Ramos (cell line): ENCODE measurements at regions not wholly inside any gene's neighbourhood (a gene's known extent, or its start where the extent isn't known, plus 50 kb on each side); places are given as distances from the start of the nearest gene placed in this dataset.
"Not testable (repeated sequence)": the region's sequence is repeated elsewhere in the genome, so short reads cannot be mapped to it uniquely, and the experiment has no call there.

Experiments used
- in situ Hi-C: fragments of 300-500 bp; cut with MboI; formaldehyde crosslinking; loops from one replicate; pipeline ENCODE4 v1.14.3; 2022; ENCODE audit warnings: low sequenced_read_pairs; ENCODE audit not compliant: unreplicated experiment

- in situ Hi-C loops: no loop called here
These were observed 59.3 kb downstream of the BTBD3 start for GRCh38 chr20:11976966-11977365.

DNA sequence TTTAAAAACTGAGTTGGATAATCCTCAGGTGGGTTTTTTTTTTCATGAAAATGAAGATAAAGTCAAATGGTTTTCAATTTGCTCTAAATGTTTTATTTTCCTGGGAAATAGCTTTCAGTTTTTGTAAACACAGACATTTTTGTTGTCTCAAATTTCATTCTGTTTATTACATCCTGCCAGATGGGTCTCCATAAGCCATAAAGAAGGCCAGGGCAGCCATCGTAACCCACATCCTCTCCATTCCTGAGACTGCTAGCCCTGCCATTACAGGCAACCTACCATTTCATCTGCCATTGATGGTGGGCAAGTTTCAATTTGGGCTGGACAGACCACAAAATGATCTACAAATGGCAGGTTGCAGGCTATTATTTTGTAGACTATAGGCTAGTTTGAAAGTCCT lies 60.8 kb downstream of the BTBD3 start:
- in situ Hi-C loops: no loop called here

- in situ Hi-C loops: no loop called here
These were observed 61.8 kb downstream of the BTBD3 start for GRCh38 chr20:11979306-11979990.

GRCh38 chr20:11980263-11980662 lies 62.6 kb downstream of the BTBD3 start:
- in situ Hi-C loops: no loop called here

GRCh38 chr20:11981366-11981947 lies 63.8 kb downstream of the BTBD3 start:
- in situ Hi-C loops: no loop called here

DNA sequence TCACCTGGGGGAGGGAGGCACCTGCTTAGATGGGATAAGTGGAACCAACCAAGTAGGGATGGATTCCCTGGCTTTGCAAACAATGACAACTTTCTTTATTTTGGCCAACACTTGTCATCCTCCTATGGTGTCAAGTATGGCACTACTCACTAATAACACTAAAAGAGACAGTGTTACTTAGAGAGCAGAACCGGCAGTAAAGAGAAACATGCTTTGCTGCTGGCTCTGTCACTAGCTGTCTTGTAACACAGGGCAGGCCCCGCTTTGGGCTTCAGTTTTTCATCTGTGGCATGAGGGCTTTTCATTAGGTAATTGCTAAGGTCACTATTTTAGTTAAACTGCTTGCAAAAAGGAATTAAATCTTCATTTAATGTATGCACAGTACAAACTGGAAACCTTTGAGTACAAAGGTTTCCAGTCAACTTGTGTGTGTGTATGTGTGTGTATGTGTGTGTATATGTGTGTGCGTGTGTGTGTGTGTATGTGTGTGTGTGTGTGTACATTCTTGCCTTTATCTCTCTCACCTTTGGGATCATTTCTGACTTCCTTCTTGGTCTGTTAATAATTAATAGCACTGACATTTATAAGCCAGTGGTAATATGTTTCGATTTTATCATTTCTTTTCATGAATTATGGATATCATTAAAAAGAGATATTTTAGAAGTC lies 64.7 kb downstream of the BTBD3 start:
- in situ Hi-C loops: no loop called here

DNA sequence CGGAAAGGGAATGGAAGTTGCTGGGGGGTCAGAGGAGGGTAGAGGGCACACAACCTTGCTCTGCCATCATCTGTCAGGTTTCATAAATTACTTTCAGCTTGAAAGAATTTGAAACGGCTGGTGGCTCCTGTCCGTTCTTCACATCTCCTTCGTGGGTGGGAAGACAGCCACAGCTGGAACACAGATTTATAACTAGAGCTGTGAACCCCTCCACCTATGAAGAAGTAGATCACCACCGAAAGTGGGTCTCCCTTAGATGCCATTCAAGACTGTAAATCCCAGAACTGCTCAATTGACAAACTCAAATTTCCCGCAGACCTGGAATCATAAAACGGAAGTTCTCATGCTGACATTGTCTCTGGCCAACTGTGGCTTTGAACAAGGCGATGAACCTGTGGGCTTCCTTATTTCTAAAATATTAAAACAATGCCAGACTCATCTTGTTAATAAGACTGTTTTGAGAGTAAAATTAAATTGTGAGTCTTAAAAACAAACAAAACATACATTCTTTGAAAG lies 65.3 kb downstream of the BTBD3 start:
- in situ Hi-C loops: no loop called here

DNA sequence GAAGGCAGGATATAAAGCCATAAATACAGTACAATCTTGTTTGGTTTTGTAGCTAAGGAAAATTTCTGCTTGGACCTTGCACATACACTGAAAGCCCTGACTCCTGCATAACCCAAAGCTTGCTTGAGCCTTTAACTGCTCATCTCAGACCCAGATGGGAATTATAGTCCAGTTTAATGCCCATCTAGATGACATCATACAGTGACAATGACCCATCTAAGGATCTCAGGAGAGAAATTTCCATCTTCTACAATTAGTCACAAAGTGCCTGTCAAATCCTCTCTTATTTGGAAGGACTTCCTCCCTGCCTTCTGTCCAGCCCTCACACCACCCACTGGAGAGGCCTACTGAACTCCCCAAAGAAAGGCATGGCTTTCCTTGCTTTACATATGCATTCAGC lies 69.3 kb downstream of the BTBD3 start:
- in situ Hi-C loops: no loop called here

DNA sequence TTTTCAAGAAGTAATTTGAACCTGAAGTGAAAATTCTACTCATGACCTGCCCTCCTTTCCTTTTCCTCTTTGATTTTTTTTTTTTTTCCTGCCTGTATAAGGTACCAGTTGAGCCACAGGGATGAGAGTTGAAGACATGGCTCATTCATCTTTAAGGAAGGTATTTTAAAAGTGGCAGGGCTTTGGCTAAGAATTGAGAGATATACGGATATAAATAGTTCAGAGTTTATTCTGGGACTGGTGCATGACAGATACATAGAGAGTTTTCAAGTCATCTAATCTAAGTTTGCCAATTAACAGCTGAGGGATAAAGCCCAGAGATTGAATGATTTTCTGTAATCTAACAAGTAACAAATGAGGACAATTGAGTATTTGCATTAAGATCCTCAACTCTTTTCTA lies 69.8 kb downstream of the BTBD3 start:
- in situ Hi-C loops: no loop called here

- in situ Hi-C loops: no loop called here
These were observed 71.5 kb downstream of the BTBD3 start for GRCh38 chr20:11989018-11989771.

- in situ Hi-C loops: no loop called here
These were observed 74.7 kb downstream of the BTBD3 start for GRCh38 chr20:11992426-11992825.

- in situ Hi-C loops: no loop called here
These were observed 76.3 kb downstream of the BTBD3 start for GRCh38 chr20:11993886-11994461.

GRCh38 chr20:11995805-11996567 lies 78.3 kb downstream of the BTBD3 start:
- in situ Hi-C loops: no loop called here

GRCh38 chr20:12004776-12005175 lies 87.1 kb downstream of the BTBD3 start:
- in situ Hi-C loops: not testable (repeated sequence)

- in situ Hi-C loops: no loop called here
These were observed 94.8 kb downstream of the BTBD3 start for GRCh38 chr20:12012241-12013222.

DNA sequence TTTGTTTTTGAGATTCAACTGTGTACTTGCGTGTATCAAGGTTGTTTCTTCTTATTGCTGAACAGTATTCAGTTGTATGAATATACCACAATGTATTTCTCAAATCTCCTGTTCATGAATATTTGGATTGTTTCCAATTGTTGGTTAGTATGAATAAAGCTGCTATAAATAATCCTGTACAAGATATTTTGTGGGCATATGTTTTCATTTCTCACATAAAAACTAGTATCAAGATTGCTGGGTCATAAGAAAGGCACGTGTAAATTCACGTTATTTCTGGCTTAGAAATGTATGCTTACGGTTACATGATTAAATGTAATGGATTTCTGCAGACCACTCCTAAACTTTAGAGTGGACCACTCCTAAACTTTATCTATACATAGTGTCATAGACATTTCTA lies 96.6 kb downstream of the BTBD3 start:
- in situ Hi-C loops: no loop called here

GRCh38 chr20:12014736-12015135 lies 97.0 kb downstream of the BTBD3 start:
- in situ Hi-C loops: no loop called here

DNA sequence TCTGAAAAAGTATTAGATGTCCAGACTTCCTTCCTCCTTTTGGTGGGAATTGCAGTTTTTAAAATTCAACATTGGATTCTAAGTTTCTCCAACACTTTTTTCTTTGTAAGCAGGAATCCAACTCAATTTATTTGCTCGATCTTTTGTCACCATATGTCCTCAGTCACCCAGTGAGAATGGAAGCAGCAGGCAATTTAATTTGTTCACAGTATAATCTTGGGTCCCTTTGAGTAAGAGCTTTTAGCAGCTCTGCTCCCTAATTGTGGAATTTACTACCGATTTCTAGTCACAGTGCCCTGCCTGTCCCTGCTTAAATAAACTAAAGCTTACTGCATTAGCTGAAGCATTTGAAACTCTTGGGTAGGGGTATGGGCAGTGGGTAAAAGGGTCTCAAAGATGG lies 98.6 kb downstream of the BTBD3 start:
- in situ Hi-C loops: no loop called here

DNA sequence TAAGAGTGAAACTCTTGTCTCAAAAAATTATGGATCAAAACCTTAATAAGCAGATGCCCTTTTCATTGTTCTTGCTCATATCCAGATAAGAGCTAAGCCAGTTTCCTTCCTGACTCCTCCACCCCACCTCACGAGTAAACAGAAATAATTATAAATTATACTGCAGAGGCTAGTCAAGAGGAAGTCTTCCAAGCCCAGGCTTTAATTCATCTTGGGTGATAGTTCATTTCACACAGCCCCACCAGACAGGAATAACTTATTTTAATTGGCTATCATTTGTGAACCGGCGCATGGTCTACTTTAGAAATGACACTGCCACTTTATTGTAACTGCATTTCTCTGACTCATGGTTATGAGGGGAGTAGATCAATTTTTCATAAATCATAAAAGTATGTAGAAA lies 102.0 kb downstream of the BTBD3 start:
- in situ Hi-C loops: no loop called here
